GM18870 (cell line): ENCODE measurements at regions not wholly inside any gene's neighbourhood (a gene's known extent, or its start where the extent isn't known, plus 50 kb on each side); places are given as distances from the start of the nearest gene placed in this dataset.

Experiments
- ATAC-seq: cut with Tn5 transposase; IDR thresholded peaks from one replicate; pipeline ENCODE4 v1.9.1; 2021; ENCODE audit warnings: moderate library complexity; ENCODE audit not compliant: unreplicated experiment

- ATAC-seq: no peak
Observed at GRCh38 chr6:113570641-113571040, 286.5 kb upstream of the MARCKS start.

DNA sequence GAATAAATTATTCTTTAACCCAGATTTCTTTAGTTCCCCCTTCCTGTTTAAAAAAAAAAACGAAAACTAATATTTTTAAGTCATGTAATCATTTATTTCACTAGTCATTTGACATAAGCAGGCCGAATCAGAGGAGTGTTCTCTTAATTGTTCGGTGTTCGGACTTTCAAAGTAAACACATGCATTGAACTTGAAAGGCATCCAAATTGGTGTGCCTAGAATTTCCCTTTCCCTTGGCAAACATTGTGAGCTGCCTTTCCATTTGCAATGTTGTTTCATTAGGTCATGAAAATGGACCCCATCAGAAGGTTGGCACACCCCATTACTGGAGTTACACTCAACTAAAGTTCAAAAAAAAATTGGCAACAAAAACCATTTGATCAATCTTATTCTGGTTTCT, 283.0 kb upstream of the MARCKS start:
- no peak for ATAC-seq

- ATAC-seq: no peak
Observed at GRCh38 chr6:113576310-113576709, 280.8 kb upstream of the MARCKS start.

DNA sequence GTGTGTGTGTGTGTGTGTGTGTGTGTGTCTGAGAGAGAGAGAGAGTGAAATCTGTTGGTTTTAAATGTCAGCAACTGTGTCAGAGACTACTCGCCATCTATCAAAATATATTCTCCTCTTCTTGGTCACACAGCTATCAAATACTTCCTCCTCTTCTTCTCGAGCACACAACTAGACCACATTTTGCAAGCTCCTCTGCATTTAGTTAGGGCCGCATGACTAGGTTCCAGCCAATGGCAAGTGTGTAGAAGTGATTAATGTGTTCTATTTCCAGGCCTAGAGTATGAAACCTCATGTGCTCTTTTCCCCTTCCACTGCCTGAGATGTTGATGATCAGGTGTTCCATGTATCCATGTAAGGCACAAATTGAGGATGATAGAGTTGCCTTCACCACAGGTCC, 278.5 kb upstream of the MARCKS start:
- ATAC-seq: no peak

- no peak for ATAC-seq
Observed at GRCh38 chr6:113584767-113585166, 272.4 kb upstream of the MARCKS start.

DNA sequence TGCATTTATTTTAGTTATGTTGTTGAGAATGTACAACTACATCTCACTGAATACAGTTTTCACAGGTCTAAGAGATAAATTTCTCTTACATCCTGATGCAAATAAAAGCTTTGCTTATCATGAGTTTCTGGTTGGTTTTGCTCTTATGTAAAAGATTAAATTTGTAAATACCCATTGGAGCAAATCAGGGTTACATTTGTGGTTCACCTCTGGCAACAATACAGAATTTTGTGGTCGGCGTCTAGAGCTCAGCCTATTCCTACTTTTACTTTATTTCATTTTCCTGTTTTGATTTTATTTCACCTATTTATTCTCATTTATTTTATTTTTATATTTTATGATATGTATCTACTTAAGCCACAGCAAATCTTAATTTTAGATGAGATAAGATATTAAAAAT, 271.9 kb upstream of the MARCKS start:
- no peak for ATAC-seq

GRCh38 chr6:113586413-113587077, 270.6 kb upstream of the MARCKS start:
- ATAC-seq: no peak

- no peak for ATAC-seq
Observed at GRCh38 chr6:113587078-113587699, 270.0 kb upstream of the MARCKS start.

DNA sequence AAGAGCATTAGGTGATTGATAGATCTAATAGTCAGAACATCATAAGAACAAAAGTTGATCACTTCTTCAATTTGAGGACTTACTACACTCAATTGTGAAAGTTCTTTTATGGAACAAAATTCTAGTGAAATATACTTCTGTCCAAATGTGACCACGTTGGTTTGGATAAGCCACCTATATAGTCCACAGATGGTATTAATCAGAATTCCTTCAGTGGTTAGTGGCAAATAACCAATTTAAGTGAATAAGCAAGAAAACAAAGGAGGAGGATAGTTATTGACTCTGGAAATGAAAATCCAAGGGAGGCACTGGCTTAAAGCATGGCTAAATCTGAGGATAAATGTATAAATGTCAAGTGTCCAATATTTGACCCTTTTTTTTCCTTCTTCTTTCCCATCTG, 268.5 kb upstream of the MARCKS start:
- ATAC-seq: no peak

DNA sequence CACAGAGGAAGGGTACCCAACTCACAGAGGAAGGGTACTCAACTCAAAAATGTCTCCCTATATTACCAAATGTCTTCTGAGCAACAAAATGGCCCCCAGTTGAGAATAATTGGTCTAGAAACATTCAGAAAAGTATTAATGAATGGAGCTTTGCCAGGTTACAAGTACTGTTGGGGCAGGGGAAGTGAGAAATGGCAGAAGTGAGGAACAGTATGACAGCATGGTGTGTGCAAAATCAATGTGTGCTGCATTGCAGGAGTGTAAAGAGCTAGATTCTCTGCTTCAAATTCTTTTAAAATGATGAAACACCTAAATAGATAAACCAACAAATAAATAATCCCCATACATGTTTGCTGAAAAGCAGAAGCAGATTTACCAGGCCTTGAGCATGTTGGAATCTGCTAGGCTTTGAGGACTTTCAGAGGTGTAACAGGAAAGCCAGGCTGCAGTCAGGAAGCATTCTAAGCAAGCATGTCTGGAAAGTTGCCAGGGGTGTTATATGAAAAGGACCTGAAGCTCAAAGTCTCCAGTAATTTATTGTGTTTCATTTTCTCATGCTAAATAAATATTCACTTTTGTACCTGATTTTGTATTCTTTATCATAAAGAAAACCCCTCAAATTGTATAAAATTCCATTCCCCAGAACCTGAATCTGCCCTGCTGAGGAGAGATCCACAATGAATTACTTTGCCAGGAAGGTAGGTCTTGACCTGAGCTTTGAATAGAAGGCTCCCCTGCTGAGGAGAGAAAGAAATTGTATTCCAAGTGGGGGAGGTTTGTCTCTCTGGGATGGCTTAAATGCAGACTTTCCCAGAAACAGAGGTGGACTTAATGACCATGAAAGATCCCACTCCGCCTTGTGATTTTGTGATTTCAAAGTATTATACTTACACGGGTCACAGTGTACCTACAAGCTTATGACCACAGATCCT, 265.0 kb upstream of the MARCKS start:
- ATAC-seq: no peak

DNA sequence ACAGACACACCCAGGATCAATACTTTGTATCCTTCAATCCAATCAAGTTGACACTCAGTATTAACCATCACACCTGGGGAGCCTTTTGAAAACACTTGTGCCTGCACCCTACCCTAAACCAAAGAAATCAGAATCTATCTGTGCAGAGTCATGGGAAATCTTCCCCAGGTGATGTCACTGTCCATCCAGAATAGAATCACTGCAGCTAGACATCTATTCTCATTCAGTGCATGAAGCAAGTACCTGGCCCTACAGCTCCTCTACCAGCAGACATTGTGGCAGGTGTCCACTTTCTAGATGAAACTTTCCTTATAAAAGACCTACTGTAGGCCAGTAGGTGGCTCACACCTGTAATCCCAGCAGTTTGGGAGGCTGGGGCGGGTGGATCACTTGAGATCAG, 262.4 kb upstream of the MARCKS start:
- no peak for ATAC-seq

- no peak for ATAC-seq
Observed at GRCh38 chr6:113595911-113596376, 261.2 kb upstream of the MARCKS start.

DNA sequence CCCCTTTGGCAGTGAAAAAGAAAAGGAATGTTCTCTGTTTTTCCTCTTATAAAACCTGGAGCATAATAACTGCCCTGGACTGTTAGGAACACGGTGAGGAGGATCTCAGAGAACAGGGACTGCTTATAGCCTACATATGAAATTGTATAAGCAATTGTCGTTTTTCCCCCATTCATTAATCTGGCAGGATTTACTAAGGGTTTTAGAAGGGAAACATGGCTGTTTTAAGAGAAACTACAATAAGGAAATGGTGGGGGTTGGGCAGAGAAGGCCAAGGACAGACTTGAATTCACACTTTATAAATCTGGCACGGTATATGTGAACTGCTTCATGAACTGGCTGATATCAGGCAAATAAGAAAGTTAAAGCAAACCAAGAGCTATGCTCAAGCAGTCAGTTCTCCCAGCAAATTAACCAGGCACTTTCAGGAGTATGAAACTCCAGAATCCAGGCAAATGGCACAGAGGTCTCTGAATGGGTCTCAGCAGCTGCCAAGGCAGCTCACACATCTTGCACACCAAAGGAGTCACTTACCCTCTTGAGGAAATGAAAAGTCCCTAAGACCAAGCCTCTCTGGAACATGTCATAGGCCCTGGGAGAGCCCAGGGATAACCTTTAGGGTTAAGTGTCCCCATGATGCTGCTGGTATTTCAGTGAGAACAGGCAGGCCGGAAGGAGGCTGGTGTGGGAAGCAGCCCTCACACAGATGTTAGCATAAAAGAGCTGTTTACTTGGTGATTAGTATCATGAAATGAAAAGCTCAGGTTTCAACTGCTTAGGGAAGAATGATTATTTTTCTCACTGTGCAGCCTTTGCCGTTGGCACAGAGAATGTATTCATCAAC, 260.5 kb upstream of the MARCKS start:
- ATAC-seq: peak; percentile 2

- ATAC-seq: peak; percentile 49
Observed at GRCh38 chr6:113597231-113597583, 259.9 kb upstream of the MARCKS start.

- no peak for ATAC-seq
Observed at GRCh38 chr6:113598786-113599185, 258.4 kb upstream of the MARCKS start.

- ATAC-seq: no peak
Observed at GRCh38 chr6:113599444-113599843, 257.7 kb upstream of the MARCKS start.

- ATAC-seq: no peak
Observed at GRCh38 chr6:113600551-113601339, 256.4 kb upstream of the MARCKS start.

- no peak for ATAC-seq
Observed at GRCh38 chr6:113607821-113608545, 249.2 kb upstream of the MARCKS start.

DNA sequence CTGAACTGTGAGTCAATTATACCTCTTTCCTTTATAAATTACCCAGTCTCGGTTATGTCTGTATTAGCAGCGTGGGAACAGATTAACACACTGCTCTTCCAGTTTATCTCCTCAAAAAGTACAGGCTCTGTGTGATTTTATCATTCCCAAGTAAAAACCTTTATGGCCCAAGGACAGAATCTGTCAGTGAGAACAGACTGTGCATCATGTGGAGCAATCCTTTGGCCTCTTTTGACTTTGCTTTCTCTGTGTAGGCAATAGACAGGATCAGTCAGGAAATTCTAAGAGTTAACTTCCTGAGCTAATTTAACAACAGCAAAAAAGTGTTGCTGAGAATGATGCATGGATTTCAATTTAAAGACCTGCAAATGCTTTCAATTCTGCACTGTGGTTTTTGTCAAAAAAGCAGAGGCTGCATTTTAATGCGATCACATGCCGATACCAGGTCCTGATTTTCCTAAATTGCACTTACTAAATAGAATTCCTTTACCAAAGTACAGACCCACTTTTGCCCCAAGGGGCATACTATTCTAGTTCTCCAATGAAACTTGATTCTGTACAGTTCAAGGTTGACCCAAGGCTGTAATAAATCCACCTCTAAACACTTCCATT, 246.7 kb upstream of the MARCKS start:
- ATAC-seq: no peak
